B cell (primary cell): ENCODE measurements at regions not wholly inside any gene's neighbourhood (a gene's known extent, or its start where the extent isn't known, plus 50 kb on each side); places are given as distances from the start of the nearest gene placed in this dataset.
"Not testable (repeated sequence)": the region's sequence is repeated elsewhere in the genome, so short reads cannot be mapped to it uniquely, and the experiment has no call there.

Source experiments
- ATAC-seq: fragments of 200-7000 bp; cut with Tn5 transposase; one replicate; pipeline ENCODE4 v1.10.0; 2021; ENCODE audit warnings: low read depth, mild to moderate bottlenecking, moderate number of reproducible peaks, moderate library complexity
- CTCF ChIA-PET: fragments of 350-600 bp; sonication (Branson Sonifier 250); formaldehyde crosslinking; loops from one replicate; lab custom pipeline; 2021; ENCODE audit warnings: antibody characterized with exemption, inconsistent platforms; lab: Charles Lee
- POLR2A ChIA-PET: fragments of 350-600 bp; sonication (Branson Sonifier 250); formaldehyde crosslinking; loops from one replicate; lab custom pipeline; 2021; ENCODE audit warnings: antibody characterized with exemption; lab: Charles Lee
- DNase-seq: peaks from one replicate; pipeline ENCODE4 v3.0.0; 2013
- H2AFZ ChIP-seq: 2 replicates; pipeline ENCODE4 v1.6.1; 2012; ENCODE audit warnings: mild to moderate bottlenecking, low read depth, low read length; ENCODE audit not compliant: insufficient read depth, poor library complexity, severe bottlenecking
- H3K27ac ChIP-seq, 2 donors: 1 replicate in 1 of 2; 2 replicates in 1 of 2; pipeline ENCODE4 v1.5.1; 2012 to 2013; ENCODE audit warnings: low read length in 2 of 2, mild to moderate bottlenecking in 2 of 2, moderate library complexity in 1 of 2
- H3K27me3 ChIP-seq, 4 experiments: fragments of 200-600 bp in 1 of 4; sonication (generic) in 1 of 4; replicated peaks in 1 of 4; 1 replicate in 2 of 4; 2 replicates in 2 of 4; pipeline versions ENCODE4 v1.6.1 to v1.7.0; 2013 to 2016; ENCODE audit warnings: low read length in 3 of 4, mild to moderate bottlenecking in 2 of 4, mixed read lengths in 1 of 4, moderate library complexity in 1 of 4; ENCODE audit not compliant: insufficient read depth in 4 of 4, control insufficient read depth in 3 of 4; ENCODE audit errors: control extremely low read depth in 1 of 4
- H3K36me3 ChIP-seq, 2 experiments: replicated peaks in 1 of 2; 1 replicate in 1 of 2; 2 replicates in 1 of 2; pipeline versions ENCODE4 v1.6.1 to v1.7.1; 2013; ENCODE audit warnings: low read length in 1 of 2; ENCODE audit not compliant: insufficient read depth in 2 of 2, control insufficient read depth in 1 of 2; ENCODE audit errors: control extremely low read depth in 1 of 2, extremely low read depth in 1 of 2
- H3K4me1 ChIP-seq, 2 donors: fragments of 200-600 bp in 1 of 2; sonication (generic) in 1 of 2; 1 replicate in 1 of 2; 2 replicates in 1 of 2; pipeline versions ENCODE4 v1.5.1 to v1.6.1; 2013 to 2017; ENCODE audit warnings: low read length in 2 of 2; ENCODE audit not compliant: control insufficient read depth in 2 of 2, insufficient read depth in 2 of 2
- H3K4me2 ChIP-seq: replicated peaks from 2 replicates; pipeline ENCODE3; 2012; ENCODE audit warnings: mild to moderate bottlenecking, low read depth, low read length; ENCODE audit not compliant: poor library complexity, severe bottlenecking
- H3K4me3 ChIP-seq, 5 experiments: fragments of 200-600 bp in 1 of 5; sonication (generic) in 1 of 5; 1 replicate in 3 of 5; 2 replicates in 2 of 5; pipeline versions ENCODE4 v1.5.1 to v1.7.0; 2011 to 2016; ENCODE audit warnings: low read length in 4 of 5, mild to moderate bottlenecking in 4 of 5, low read depth in 2 of 5, control low read depth in 1 of 5, moderate library complexity in 1 of 5; ENCODE audit not compliant: insufficient read depth in 1 of 5; ENCODE audit errors: control extremely low read depth in 1 of 5, extremely low read depth in 1 of 5
- H3K79me2 ChIP-seq: fragments of 200-600 bp; sonication (generic); one replicate; pipeline ENCODE4 v1.6.0; 2016; ENCODE audit warnings: low read length; ENCODE audit not compliant: control insufficient read depth, insufficient read depth
- H3K9ac ChIP-seq: fragments of 200-600 bp; sonication (generic); 2 replicates; pipeline ENCODE4 v1.6.1; 2017; ENCODE audit warnings: mild to moderate bottlenecking, low read length, moderate library complexity
- H3K9me3 ChIP-seq, 3 donors: one replicate each; pipeline versions ENCODE4 v1.6.1 to v1.7.1; 2013; ENCODE audit warnings: low read length in 2 of 3; ENCODE audit not compliant: control insufficient read depth in 2 of 3, insufficient read depth in 1 of 3; ENCODE audit errors: control extremely low read depth in 1 of 3
- H4K20me1 ChIP-seq: 2 replicates; pipeline ENCODE4 v1.6.0; 2012; ENCODE audit warnings: mild to moderate bottlenecking, low read length; ENCODE audit not compliant: insufficient read depth, control insufficient read depth, poor library complexity, severe bottlenecking
- H3K27ac Mint-ChIP-seq: one replicate; pipeline ENCODE4 v1.8.0; 2021; ENCODE audit warnings: mixed read lengths
- H3K27me3 Mint-ChIP-seq: one replicate; pipeline ENCODE4 v1.8.0; 2021; ENCODE audit warnings: mixed read lengths
- H3K4me1 Mint-ChIP-seq: one replicate; pipeline ENCODE4 v1.8.0; 2021; ENCODE audit warnings: mixed read lengths
- H3K4me3 Mint-ChIP-seq: one replicate; pipeline ENCODE4 v1.8.0; 2021; ENCODE audit warnings: mixed read lengths
- H3K9me3 Mint-ChIP-seq: one replicate; pipeline ENCODE4 v1.8.0; 2022; ENCODE audit warnings: mixed read lengths; ENCODE audit not compliant: insufficient read depth
- WGBS: methylation state at CpG from one replicate; pipeline ENCODE4 v1.1.5; 2013; ENCODE audit warnings: missing lambda C conversion rate; ENCODE audit not compliant: insufficient coverage; 5-methylcytosine and 5-hydroxymethylcytosine counted together
- intact Hi-C: fragments of 100-400 bp; cut with micrococcal nuclease; formaldehyde crosslinking; loops from one replicate; pipeline ENCODE4 v1.10.0; 2022
- TF ChIP-seq, protein P1 (sequence below): fragments of 200-600 bp; IDR thresholded peaks from one replicate; pipeline ENCODE4 v1.8.0; 2022; ENCODE audit warnings: antibody characterized with exemption, mild to moderate bottlenecking

DNA sequence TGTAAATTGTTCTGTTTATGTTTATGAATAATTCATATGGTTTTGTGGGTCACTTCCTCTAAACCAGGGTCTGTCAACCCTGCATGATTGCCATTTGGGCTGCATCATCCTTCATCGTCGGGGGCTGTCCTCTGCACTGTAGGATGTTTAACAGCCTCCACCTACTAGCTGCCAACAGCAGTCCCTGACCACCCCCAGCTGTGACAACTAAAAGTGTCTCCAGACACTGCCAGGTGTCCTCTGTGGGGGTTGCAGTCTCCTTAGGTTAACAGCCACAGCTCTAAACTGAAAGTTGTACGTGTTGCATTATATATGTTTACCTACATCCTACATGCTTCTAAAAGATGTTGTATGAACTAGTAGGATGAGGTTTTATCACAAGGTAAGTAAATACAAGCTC, 113.1 kb downstream of the LAT start:
- no CpG with 5 or more reads among the region's 3 CpGs for WGBS
- H3K4me2 ChIP-seq, H4K20me1 ChIP-seq, H3K4me3 Mint-ChIP-seq, H3K27me3 ChIP-seq, CTCF ChIA-PET, H3K4me3 ChIP-seq, H3K9me3 Mint-ChIP-seq, H3K4me1 Mint-ChIP-seq, H2AFZ ChIP-seq, H3K4me1 ChIP-seq, H3K27ac Mint-ChIP-seq, H3K9ac ChIP-seq, intact Hi-C loops, DNase-seq, POLR2A ChIA-PET, ATAC-seq, H3K36me3 ChIP-seq, H3K79me2 ChIP-seq, H3K27me3 Mint-ChIP-seq, H3K27ac ChIP-seq, H3K9me3 ChIP-seq: not testable (repeated sequence)

DNA sequence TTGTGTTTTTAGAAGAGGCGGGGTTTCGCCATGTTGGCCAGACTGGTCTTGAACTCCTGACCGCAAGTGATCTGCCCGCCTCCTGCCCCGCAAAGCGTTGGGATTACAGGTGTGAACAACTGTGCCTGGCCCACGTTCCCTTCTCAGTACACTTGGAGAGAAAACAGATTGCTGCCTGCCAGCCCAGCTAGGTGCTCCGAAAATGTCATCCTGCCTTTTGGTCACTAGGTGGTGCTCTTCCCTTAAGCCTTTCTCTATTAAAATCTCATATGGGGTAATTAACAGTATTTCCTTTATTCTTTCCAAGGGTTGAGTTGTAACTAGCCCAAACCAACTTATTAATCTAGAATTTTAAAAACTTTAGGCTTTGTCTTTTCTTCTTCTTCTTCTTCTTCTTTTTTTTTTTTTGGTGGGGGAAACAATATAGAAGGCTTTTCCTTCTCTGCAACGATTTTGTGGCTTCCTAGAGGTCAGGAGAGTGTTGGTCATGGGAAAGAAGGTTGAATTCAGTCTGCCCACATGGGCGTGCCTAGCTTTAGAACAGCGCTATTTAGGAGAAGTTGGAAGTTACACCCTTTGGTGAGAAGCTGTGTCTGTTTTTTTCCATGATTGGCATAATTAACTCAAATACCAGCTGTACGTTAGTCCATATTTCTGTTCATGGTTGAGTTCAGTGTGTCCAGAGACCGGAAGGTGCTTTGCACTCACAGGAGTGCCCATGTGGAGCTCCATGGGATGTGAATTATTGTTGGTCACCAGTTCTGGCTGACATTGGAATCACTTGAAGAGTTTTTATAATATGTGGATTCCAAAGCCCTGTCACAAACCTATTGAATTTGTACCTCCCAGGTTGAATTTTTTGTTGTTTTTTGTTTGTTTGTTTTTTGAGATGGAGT, 110.1 kb downstream of the LAT start:
- TF ChIP-seq, protein P1, sequence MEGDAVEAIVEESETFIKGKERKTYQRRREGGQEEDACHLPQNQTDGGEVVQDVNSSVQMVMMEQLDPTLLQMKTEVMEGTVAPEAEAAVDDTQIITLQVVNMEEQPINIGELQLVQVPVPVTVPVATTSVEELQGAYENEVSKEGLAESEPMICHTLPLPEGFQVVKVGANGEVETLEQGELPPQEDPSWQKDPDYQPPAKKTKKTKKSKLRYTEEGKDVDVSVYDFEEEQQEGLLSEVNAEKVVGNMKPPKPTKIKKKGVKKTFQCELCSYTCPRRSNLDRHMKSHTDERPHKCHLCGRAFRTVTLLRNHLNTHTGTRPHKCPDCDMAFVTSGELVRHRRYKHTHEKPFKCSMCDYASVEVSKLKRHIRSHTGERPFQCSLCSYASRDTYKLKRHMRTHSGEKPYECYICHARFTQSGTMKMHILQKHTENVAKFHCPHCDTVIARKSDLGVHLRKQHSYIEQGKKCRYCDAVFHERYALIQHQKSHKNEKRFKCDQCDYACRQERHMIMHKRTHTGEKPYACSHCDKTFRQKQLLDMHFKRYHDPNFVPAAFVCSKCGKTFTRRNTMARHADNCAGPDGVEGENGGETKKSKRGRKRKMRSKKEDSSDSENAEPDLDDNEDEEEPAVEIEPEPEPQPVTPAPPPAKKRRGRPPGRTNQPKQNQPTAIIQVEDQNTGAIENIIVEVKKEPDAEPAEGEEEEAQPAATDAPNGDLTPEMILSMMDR, result peak; percentile 38
- H3K4me2 ChIP-seq, H3K9me3 Mint-ChIP-seq, intact Hi-C loops, H3K4me1 ChIP-seq, H3K4me3 Mint-ChIP-seq, POLR2A ChIA-PET, H3K27me3 ChIP-seq, DNase-seq, H3K4me3 ChIP-seq, CTCF ChIA-PET, H3K27ac Mint-ChIP-seq, H3K4me1 Mint-ChIP-seq, H3K27ac ChIP-seq, H3K79me2 ChIP-seq, H3K9me3 ChIP-seq, H4K20me1 ChIP-seq, H2AFZ ChIP-seq, H3K36me3 ChIP-seq, H3K9ac ChIP-seq, H3K27me3 Mint-ChIP-seq: not testable (repeated sequence)
- WGBS, result no CpG with 5 or more reads among the region's 13 CpGs
- peak; percentile 65 for ATAC-seq

DNA sequence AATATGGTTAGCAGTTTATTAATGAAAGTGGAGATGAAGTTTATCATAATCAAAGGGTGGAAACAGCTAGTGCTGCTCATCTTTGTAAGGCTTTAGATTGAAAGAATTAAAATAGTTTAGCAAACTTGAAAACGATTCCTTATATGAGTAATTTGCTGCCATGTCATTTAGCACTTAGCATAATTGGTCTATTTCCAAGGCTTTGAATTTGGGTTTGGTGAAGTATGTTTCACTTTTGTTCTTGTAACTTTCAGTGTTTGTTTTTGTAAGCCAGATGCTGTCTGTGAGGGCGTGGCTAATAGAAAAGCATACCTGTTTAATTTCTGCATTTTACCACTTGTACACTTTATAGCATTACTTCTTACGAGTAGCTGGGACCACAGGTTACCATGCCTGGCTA, 109.5 kb downstream of the LAT start:
- intact Hi-C loops, H3K4me2 ChIP-seq, H3K27me3 Mint-ChIP-seq, H3K27ac ChIP-seq, H2AFZ ChIP-seq, H3K9me3 Mint-ChIP-seq, H4K20me1 ChIP-seq, H3K36me3 ChIP-seq, H3K9ac ChIP-seq, DNase-seq, CTCF ChIA-PET, H3K9me3 ChIP-seq, H3K79me2 ChIP-seq, POLR2A ChIA-PET, H3K4me1 ChIP-seq, H3K4me3 Mint-ChIP-seq, H3K27me3 ChIP-seq, H3K4me1 Mint-ChIP-seq, H3K4me3 ChIP-seq, ATAC-seq, H3K27ac Mint-ChIP-seq: not testable (repeated sequence)
- WGBS, result no CpG with 5 or more reads among the region's 3 CpGs
